Ovary (tissue), 3 donors: ENCODE measurements at regions not wholly inside any gene's neighbourhood (a gene's known extent, or its start where the extent isn't known, plus 50 kb on each side); places are given as distances from the start of the nearest gene placed in this dataset.

Experiments used
- CTCF ChIP-seq, 3 donors: fragments of 450-650 bp in 2 of 3; fragments of 200-600 bp in 1 of 3; IDR thresholded peaks; one replicate each; pipeline versions ENCODE4 v1.5.1 to v1.8.0; 2016 to 2022; ENCODE audit warnings: antibody characterized with exemption in 3 of 3, mild to moderate bottlenecking in 1 of 3
- EP300 ChIP-seq: sonication (generic); formaldehyde crosslinking; IDR thresholded peaks from one replicate; pipeline ENCODE4 v1.6.1; 2017; ENCODE audit warnings: antibody characterized with exemption
- POLR2A ChIP-seq: fragments of 450-650 bp; IDR thresholded peaks from one replicate; pipeline ENCODE4 v1.6.1; 2017; ENCODE audit warnings: antibody characterized with exemption, mild to moderate bottlenecking, moderate library complexity
- donor health status: DM: no; HTN: no; CAD: no.

DNA sequence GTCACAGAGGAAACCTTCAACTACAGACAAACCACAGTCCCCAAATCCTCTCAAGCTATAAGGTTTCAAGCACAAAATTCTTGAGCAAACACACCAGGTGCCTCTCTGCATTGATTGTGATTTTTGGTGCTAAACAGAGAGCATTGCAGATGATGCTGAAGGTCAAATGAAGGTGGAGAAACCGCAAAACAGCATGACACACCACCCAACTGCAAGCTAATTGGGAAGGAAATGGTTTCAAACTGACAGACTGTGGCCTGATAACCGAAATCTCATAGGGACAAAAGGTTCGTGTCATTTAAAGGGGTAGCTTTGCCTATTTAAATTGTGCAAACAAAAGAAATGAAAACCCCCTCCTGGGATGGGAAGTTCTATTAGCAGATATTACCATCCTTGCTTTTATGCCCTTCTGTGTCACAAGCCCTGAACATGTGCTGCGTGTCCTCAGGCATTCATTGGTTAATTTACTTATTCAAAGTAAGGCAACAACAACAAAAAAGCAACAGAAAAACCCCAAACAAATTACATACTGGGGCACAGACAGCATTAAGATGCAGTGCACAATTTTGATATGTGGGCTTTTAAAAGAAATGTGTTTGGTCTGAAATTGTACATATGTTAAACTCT is 154.9 kb downstream of the AQP4 start:
- TF ChIP-seq CTCF (IDR thresholded peaks at IDR 0.05) (no peak), POLR2A (no peak), EP300 (no peak)
